HG03159 (cell line): ENCODE measurements at regions not wholly inside any gene's neighbourhood (a gene's known extent, or its start where the extent isn't known, plus 50 kb on each side); places are given as distances from the start of the nearest gene placed in this dataset.

ENCODE experiments used
- ATAC-seq: cut with Tn5 transposase; IDR thresholded peaks from one replicate; pipeline ENCODE4 v1.9.1; 2021; ENCODE audit warnings: mild to moderate bottlenecking, moderate library complexity; ENCODE audit not compliant: unreplicated experiment

DNA sequence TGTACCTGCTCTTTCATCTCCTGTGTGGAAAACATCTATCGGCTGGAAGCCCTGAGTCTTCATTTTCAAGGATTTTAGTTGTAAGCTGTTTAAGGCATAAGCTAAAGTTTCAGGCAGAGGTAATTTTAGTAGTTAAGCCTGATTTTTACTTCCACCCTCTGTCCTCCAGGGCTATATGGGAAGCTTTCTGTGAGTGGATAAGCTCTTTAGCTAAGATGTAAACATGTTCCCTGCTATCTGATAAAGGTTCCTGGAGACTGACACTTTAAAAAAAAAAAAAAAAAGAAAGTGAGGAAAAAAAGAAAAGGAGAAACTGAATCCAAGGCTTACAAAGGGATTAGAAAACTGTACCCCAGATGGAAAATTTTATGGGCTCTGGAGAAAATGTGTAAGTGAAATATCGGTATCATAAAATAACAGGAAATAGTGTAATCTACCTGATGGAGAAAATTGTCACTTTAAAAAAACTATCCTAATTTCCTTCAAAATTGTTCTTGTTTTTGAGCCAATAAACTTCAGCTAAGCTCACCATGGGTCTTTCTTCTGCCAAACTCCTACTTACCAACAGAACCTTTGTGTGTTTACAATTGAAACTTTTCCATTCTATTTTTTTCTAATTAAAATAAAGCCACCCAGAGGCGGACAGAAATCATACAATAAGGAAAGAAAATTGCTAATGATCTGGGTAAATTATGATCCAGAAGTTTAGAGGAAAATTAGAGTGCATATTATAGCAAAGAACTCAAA is 180.5 kb downstream of the TGFB2 start:
- no peak for ATAC-seq

GRCh38 chr1:218526198-218526580 is 181.1 kb downstream of the TGFB2 start:
- no peak for ATAC-seq

DNA sequence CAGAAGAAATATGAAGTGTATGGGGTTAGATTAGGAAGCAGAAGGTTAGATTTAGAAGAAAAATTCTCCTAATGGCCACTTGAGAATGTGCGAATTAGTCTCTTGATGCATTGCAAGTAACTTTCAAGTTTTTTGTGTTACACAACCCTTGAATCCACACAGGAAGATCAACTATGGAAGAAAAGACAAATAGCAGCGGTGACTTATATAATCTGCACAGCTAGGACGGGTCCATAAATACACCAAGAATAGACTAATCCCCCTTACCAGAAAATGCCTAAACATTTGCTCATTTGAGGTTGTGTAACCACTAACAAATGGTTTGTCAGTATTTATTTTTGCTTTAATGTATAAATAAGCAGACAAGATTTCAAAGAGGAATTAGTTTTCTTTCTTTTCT is 182.6 kb downstream of the TGFB2 start:
- no peak for ATAC-seq

DNA sequence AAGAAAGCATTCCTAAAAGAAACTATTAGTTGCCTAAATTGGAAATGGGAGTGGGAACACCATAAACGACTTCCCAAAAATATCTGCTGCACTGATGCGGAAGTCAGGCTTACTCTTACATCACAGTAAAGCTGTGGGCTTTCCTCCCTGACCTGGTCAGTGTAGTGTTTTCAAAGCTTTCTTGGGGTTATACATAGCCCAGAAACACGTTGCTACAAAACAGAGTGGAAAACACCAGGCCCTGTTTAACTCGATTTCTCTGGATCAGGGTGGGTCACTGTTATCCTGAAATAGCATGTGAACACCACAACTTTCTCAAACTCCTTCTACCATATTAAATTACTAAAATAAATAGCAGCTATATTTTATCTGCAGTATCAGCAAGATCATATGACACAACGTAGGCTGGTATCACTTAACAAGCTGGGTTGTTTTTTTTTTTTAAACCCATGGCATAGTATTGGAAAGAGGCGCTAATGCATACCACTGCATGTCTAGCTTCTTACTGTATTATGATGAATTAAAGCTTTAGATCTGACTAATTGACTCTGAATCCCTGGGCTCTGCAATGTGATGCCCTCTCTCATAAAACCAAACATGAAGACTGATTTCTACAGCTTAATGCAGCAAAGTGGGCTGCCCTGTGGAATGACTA is 184.6 kb downstream of the TGFB2 start:
- no peak for ATAC-seq

DNA sequence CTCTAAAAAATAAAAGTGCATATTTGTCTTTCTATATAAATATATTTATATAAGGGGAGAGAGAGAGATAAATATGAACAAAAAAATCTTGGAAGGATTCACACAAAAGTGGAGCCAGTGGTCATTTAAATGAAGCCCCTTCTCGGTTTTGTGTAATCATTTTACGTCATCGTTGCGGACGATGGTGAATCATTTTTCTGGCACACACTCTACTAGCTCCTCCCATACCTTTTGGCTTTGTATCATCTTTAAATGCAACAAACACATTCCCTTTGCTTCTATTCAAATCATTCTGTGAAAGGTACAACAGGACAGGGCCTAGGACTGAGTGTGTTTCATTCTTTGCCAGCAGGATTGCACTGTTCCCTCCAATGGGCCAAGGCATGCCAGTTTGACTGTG is 186.8 kb downstream of the TGFB2 start:
- no peak for ATAC-seq

GRCh38 chr1:218536296-218536986 is 191.3 kb downstream of the TGFB2 start:
- no peak for ATAC-seq

- no peak for ATAC-seq
Observed at GRCh38 chr1:218537122-218537913, 192.2 kb downstream of the TGFB2 start.

GRCh38 chr1:218538341-218538740 is 193.2 kb downstream of the TGFB2 start:
- no peak for ATAC-seq

GRCh38 chr1:218546314-218546713 is 201.2 kb downstream of the TGFB2 start:
- ATAC-seq, result no peak

GRCh38 chr1:218547957-218548730 is 203.0 kb downstream of the TGFB2 start:
- no peak for ATAC-seq

- no peak for ATAC-seq
Observed at GRCh38 chr1:218548764-218549163, 203.6 kb downstream of the TGFB2 start.

DNA sequence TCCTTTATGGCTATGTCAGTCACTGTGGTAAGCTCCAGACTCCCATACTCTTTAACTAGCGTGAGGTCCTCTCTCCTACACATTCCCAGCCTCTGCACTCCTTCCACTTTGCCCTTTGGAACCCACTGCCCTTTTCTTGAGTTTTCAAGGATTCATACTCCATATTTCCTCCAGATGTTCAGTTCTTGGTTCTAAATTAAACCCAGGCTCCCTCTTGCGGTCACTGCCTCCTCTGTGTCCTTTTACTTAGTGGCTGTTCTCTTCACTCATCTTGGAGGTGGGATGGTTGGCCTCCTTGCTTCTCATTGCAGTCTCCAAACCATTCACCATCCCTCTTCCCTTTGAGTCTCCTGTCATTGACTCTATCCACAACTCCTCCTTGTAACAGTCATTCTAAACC is 208.1 kb downstream of the TGFB2 start:
- ATAC-seq, result no peak

DNA sequence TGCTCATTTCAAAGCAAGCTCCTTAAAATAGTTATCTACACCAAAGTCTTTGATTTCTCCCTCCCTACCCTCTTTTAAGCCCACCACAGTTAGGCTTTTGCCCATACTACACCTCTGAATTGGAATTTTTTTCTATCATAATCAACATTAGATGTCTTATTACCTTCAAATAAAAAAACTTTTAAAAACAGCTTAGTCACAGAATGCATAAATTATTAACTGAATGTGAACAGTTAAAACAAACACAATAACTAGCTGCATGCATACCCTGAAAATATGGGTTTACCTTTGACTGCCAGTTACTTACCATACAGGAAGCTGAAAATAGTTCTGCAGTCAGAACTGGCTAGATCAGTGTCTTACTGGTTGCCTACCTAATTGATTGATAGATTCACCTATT is 210.9 kb downstream of the TGFB2 start:
- no peak for ATAC-seq

- ATAC-seq, result no peak
Observed at GRCh38 chr1:218557731-218558130, 212.6 kb downstream of the TGFB2 start.

DNA sequence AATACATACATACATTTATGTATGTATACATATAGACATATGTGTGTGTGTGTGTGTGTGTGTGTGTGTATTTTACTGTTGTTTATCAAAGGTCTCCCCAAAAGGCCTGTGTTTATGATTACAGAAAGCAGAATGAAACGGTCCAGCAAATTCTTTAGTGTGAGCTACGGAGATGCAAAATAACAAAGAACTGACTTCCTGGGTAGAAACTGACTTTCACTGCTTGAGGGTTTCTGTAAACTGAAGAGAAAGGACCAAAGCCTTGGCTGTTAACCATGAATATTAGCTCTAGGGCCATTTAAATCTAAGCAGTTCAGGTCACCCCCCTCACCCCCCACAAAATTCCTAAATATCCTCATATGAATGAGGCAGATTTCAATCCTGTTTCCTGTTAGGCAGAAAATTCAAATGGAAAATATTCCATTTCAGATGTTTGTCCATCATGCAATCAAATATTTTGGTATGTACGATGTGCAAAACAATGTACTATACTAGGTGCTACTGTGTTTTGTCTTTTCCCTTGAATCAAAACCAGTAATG is 213.2 kb downstream of the TGFB2 start:
- ATAC-seq, result no peak

DNA sequence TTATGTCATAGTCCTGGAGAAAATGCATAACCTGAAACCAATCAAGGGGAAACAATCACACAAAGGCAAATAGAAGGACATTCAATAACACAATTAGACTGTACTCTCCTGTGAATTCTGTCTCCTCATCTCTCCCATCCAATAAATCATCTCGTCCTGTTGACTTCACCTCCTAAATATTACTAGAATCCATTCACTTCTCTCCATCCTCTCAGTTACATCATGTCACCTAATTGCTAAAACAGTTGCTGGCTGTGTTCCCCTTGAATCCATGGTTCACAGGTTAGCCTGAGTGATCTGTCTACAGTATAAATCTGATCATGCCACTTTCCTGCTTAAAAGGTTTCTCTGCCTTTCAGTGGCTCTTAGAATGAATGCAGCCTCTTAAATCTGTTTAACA is 220.2 kb downstream of the TGFB2 start:
- no peak for ATAC-seq

DNA sequence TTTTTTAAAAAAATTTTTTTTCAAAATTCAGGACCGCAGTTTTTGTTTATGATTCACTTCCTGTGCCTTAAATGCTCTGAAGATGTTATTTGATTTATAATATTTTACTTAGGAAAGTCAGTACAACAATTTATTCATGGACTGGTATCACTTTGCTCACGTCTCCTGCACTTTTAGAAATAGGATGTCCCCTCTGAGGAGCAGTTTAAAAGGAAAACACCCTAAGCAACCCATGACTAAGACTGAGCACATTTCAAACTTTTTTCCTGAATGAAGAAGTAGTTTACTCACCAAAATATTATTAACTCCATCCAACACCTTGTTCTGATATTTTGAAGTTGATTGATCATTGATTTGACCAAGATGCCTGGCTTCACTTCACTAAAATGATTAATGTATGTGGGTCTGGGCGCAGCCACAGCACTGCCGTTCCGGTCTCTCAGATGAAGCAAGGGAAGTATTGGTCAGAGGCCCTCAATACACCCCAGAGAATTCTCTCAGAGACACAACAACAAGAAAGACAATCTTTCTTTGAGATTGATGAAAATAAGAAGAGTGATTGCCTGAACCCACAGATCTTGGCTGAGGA is 223.9 kb downstream of the TGFB2 start:
- no peak for ATAC-seq

- no peak for ATAC-seq
Observed at GRCh38 chr1:218570456-218570855, 225.3 kb downstream of the TGFB2 start.

- ATAC-seq, result no peak
Observed at GRCh38 chr1:218571491-218571890, 226.4 kb downstream of the TGFB2 start.

GRCh38 chr1:218572050-218572449 is 226.9 kb downstream of the TGFB2 start:
- no peak for ATAC-seq
